ENCODE measurements at regions not wholly inside any gene's neighbourhood (a gene's known extent, or its start where the extent isn't known, plus 50 kb on each side); places are given as distances from the start of the nearest gene placed in this dataset.

DNA sequence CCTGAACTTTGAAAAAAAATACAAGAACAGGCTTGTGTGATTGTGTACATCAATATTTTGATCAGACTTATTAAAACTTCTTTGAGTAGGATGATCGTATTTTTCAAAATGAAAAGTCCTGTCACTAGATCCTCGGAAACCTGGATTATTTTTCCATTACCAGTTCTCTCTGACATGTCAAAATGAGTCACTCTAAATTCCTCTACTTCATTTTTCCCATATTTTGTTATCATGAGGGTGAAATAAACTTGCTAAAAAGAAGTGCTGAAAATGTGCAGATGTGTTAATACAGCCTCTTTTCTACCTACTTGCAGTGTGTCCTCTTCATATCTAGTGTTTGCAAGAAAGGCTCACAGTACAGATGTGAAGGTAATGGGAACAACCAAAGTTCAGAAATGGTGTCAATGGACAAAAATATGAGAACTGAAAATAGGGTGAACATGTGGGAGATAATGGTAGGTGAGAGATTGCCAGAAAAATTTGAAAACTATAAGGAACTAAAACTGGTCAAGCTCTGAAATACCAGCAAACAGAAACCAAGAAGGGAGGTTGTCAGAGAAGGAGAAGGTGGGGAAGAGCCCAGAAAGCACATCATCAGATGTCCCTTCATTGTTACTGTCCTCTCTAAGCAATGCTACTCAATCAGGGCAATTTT lies 108.2 kb downstream of the EOMES start (continued):
- TF ChIP-seq, protein P1, sequence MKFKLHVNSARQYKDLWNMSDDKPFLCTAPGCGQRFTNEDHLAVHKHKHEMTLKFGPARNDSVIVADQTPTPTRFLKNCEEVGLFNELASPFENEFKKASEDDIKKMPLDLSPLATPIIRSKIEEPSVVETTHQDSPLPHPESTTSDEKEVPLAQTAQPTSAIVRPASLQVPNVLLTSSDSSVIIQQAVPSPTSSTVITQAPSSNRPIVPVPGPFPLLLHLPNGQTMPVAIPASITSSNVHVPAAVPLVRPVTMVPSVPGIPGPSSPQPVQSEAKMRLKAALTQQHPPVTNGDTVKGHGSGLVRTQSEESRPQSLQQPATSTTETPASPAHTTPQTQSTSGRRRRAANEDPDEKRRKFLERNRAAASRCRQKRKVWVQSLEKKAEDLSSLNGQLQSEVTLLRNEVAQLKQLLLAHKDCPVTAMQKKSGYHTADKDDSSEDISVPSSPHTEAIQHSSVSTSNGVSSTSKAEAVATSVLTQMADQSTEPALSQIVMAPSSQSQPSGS (CRISPR knock-in tag; IDR thresholded peaks at IDR 0.05): no peak
- TF ChIP-seq RORA (CRISPR knock-in tag; IDR thresholded peaks at IDR 0.05): no peak

DNA sequence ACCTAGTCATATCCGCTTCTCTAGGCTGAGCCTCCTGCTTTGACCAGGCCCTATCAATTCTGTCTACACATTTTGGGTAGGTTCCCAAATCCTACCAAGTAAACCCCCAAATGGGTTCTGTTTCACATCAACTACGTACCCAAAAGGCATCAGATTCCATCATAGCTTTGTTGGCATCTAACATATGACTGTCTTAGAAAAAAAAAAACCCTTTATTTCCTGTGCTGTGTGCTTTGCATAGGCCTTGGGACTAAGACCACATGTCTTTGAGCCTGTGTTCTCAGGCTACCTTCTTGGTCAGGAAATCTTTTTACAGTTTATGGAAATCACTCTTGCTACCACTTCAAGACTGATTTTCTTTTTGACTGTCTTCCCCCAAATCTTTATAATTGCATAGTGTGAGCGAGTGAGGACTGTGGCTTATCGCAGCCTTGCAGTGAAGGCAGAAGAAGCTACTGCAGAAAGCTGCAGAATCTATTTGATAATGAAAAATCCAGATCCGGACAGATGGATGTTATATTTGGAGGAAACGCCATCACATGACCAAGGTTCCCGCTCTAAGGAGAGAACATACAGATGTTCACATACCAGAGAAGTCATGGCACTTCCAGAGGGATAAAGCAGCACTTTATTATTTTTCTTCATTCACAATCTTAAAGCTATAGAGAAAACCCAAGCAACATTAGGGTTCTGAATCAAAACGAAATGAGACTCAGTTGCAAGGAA lies 111.2 kb downstream of the EOMES start:
- ChIA-PET POLR2A (no interaction called here), CTCF (ENCODE audit: low intra/inter-chr PET ratio, low total read pairs) (no interaction called here)
- 47% methylated on average over 8 of the region's 8 CpGs for WGBS (ENCODE audit: low lambda C conversion rate)
- in situ Hi-C loops (cut with HindIII; ENCODE audit: extremely low pct_ligation_motif_present, low pct_unique_long_range_greater_than_20kb) (no loop called here), intact Hi-C loops (cut with micrococcal nuclease; ENCODE audit: unreplicated experiment) (no loop called here)
- Histone ChIP-seq H3K36me3 (replicated peaks in 1 of 2; ENCODE audit: control insufficient read depth in 1 of 2, insufficient read depth in 2 of 2, low read length in 2 of 2) (no peaks in the 10 kb centered on the region), H3K4me1 (ENCODE audit: insufficient read depth, low read length) (peaks cover 14% of the 10 kb centered on the region; the same call in 1 of the 2 replicates), H3K9me3 (ENCODE audit: low read length) (peaks cover 16% of the 10 kb centered on the region), H3K4me2 (ENCODE audit: low read depth, low read length) (no peak overlapping the region), H3K27me3 (ENCODE audit: control insufficient read depth in 1 of 2, insufficient read depth in 2 of 2, low read length in 2 of 2) (no peaks in the 10 kb centered on the region), H3K4me3 (replicated peaks in 1 of 3; ENCODE audit: insufficient read depth in 1 of 3, low read depth in 2 of 3, low read length in 3 of 3) (no peak overlapping the region), H4K20me1 (ENCODE audit: insufficient read depth, low read length) (no peaks in the 10 kb centered on the region), H3K9ac (ENCODE audit: insufficient read depth, low read depth, low read length) (no peak overlapping the region), H2AFZ (ENCODE audit: low read length) (no peak overlapping the region), H3K27ac (ENCODE audit: extremely low read length, insufficient read depth, low read length) (no peak overlapping the region), H3K79me2 (ENCODE audit: insufficient read depth, low read length) (no peaks in the 10 kb centered on the region)
- ATAC-seq (no peak), FAIRE-seq (no peak), DNase-seq (ENCODE audit: low spot score) (no peak)
- BruUV-seq (replicated peaks): no TSS peak
- TF ChIP-seq XRCC5 (optimal IDR thresholded peaks at IDR 0.05; ENCODE audit: low read length): no peak
- TF ChIP-seq RFX3 (CRISPR knock-in tag; IDR thresholded peaks at IDR 0.05): no peak
- TF ChIP-seq, protein P2, sequence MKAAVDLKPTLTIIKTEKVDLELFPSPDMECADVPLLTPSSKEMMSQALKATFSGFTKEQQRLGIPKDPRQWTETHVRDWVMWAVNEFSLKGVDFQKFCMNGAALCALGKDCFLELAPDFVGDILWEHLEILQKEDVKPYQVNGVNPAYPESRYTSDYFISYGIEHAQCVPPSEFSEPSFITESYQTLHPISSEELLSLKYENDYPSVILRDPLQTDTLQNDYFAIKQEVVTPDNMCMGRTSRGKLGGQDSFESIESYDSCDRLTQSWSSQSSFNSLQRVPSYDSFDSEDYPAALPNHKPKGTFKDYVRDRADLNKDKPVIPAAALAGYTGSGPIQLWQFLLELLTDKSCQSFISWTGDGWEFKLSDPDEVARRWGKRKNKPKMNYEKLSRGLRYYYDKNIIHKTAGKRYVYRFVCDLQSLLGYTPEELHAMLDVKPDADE (CRISPR knock-in tag; IDR thresholded peaks at IDR 0.05): no peak
- no peak for TF ChIP-seq ZNF709 (CRISPR knock-in tag; IDR thresholded peaks at IDR 0.05)
- TF ChIP-seq, protein P3, sequence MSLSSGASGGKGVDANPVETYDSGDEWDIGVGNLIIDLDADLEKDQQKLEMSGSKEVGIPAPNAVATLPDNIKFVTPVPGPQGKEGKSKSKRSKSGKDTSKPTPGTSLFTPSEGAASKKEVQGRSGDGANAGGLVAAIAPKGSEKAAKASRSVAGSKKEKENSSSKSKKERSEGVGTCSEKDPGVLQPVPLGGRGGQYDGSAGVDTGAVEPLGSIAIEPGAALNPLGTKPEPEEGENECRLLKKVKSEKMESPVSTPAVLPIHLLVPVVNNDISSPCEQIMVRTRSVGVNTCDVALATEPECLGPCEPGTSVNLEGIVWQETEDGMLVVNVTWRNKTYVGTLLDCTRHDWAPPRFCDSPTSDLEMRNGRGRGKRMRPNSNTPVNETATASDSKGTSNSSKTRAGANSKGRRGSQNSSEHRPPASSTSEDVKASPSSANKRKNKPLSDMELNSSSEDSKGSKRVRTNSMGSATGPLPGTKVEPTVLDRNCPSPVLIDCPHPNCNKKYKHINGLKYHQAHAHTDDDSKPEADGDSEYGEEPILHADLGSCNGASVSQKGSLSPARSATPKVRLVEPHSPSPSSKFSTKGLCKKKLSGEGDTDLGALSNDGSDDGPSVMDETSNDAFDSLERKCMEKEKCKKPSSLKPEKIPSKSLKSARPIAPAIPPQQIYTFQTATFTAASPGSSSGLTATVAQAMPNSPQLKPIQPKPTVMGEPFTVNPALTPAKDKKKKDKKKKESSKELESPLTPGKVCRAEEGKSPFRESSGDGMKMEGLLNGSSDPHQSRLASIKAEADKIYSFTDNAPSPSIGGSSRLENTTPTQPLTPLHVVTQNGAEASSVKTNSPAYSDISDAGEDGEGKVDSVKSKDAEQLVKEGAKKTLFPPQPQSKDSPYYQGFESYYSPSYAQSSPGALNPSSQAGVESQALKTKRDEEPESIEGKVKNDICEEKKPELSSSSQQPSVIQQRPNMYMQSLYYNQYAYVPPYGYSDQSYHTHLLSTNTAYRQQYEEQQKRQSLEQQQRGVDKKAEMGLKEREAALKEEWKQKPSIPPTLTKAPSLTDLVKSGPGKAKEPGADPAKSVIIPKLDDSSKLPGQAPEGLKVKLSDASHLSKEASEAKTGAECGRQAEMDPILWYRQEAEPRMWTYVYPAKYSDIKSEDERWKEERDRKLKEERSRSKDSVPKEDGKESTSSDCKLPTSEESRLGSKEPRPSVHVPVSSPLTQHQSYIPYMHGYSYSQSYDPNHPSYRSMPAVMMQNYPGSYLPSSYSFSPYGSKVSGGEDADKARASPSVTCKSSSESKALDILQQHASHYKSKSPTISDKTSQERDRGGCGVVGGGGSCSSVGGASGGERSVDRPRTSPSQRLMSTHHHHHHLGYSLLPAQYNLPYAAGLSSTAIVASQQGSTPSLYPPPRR (CRISPR knock-in tag; IDR thresholded peaks at IDR 0.05; ENCODE audit: borderline replicate concordance): no peak
- TF ChIP-seq ZFAT (CRISPR knock-in tag; conservative IDR thresholded peaks at IDR 0.05): no peak
- no peak for TF ChIP-seq NFYC (CRISPR knock-in tag; IDR thresholded peaks at IDR 0.05)
